Sigmoid colon (tissue), 4 donors: ENCODE measurements at regions not wholly inside any gene's neighbourhood (a gene's known extent, or its start where the extent isn't known, plus 50 kb on each side); places are given as distances from the start of the nearest gene placed in this dataset.

Source experiments
- POLR2AphosphoS5 ChIP-seq, 4 donors: sonication (generic); formaldehyde crosslinking; IDR thresholded peaks; one replicate each; pipeline ENCODE4 v1.6.1; 2017; ENCODE audit warnings: antibody characterized with exemption in 4 of 4
- TF ChIP-seq, protein P1 (sequence below), 4 experiments: fragments of 450-650 bp in 3 of 4; fragments of 200-600 bp in 1 of 4; IDR thresholded peaks; one replicate each; pipeline ENCODE4 v1.5.1; 2016 to 2019; ENCODE audit warnings: antibody characterized with exemption in 4 of 4, mild to moderate bottlenecking in 3 of 4, moderate library complexity in 2 of 4

DNA sequence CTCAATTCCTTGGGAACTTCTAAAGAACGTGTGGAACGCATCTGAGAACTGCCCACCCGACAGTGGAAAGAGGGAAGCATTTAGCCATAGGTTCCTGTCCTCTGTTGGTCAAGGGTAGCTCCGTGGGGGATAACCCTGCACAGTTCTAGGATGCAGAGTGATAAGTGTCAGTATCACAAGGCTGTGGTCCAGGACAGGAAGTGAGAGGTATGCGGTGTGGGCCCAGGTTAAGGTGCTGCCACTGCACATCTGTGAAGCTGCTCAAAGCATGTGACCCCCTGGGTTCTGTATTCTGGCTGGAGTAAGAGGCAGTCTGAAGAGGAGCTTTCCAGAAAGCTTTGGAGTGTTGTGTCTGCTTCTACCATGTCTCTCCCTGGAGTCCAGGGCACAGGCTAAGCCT is 51.7 kb upstream of the HES1 start:
- TF ChIP-seq, protein P1, sequence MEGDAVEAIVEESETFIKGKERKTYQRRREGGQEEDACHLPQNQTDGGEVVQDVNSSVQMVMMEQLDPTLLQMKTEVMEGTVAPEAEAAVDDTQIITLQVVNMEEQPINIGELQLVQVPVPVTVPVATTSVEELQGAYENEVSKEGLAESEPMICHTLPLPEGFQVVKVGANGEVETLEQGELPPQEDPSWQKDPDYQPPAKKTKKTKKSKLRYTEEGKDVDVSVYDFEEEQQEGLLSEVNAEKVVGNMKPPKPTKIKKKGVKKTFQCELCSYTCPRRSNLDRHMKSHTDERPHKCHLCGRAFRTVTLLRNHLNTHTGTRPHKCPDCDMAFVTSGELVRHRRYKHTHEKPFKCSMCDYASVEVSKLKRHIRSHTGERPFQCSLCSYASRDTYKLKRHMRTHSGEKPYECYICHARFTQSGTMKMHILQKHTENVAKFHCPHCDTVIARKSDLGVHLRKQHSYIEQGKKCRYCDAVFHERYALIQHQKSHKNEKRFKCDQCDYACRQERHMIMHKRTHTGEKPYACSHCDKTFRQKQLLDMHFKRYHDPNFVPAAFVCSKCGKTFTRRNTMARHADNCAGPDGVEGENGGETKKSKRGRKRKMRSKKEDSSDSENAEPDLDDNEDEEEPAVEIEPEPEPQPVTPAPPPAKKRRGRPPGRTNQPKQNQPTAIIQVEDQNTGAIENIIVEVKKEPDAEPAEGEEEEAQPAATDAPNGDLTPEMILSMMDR (IDR thresholded peaks at IDR 0.05): no peak
- TF ChIP-seq POLR2AphosphoS5 (IDR thresholded peaks at IDR 0.05): no peak
